CD14-positive monocyte (primary cell): ENCODE measurements at regions not wholly inside any gene's neighbourhood (a gene's known extent, or its start where the extent isn't known, plus 50 kb on each side); places are given as distances from the start of the nearest gene placed in this dataset.

ENCODE experiments used
- DNase-seq, 3 donors: peaks; one replicate each; pipeline ENCODE4 v3.0.0-alpha.2; 2011 to 2022
- H2AFZ ChIP-seq: 2 replicates; pipeline ENCODE4 v1.6.0; 2012; ENCODE audit warnings: mild to moderate bottlenecking, low read depth, low read length, inconsistent platforms; ENCODE audit not compliant: insufficient read depth, poor library complexity, severe bottlenecking
- H3K27ac ChIP-seq, 2 donors: 1 replicate in 1 of 2; 2 replicates in 1 of 2; pipeline ENCODE4 v1.5.1; 2012 to 2013; ENCODE audit warnings: low read length in 2 of 2, control low read depth in 1 of 2, inconsistent platforms in 1 of 2, low read depth in 1 of 2, mild to moderate bottlenecking in 1 of 2
- H3K27me3 ChIP-seq, 2 donors: one replicate each; pipeline versions ENCODE4 v1.6.0 to v1.6.1; 2011 to 2013; ENCODE audit warnings: low read length in 2 of 2; ENCODE audit not compliant: control insufficient read depth in 2 of 2, insufficient read depth in 2 of 2
- H3K36me3 ChIP-seq, 2 donors: replicated peaks in 1 of 2; 1 replicate in 1 of 2; 2 replicates in 1 of 2; pipeline versions ENCODE4 v1.5.1 to v1.6.1; 2012 to 2013; ENCODE audit warnings: low read length in 2 of 2, control low read depth in 1 of 2, inconsistent platforms in 1 of 2, mild to moderate bottlenecking in 1 of 2; ENCODE audit not compliant: insufficient read depth in 2 of 2, control insufficient read depth in 1 of 2
- H3K4me1 ChIP-seq, 2 donors: 1 replicate in 1 of 2; 2 replicates in 1 of 2; pipeline versions ENCODE4 v1.5.1 to v1.6.1; 2012 to 2013; ENCODE audit warnings: low read length in 2 of 2, control low read depth in 1 of 2, inconsistent platforms in 1 of 2, mild to moderate bottlenecking in 1 of 2, moderate library complexity in 1 of 2; ENCODE audit not compliant: insufficient read depth in 2 of 2, control insufficient read depth in 1 of 2
- H3K4me2 ChIP-seq: replicated peaks from 2 replicates; pipeline ENCODE3; 2012; ENCODE audit warnings: low read length, moderate library complexity, mild to moderate bottlenecking; ENCODE audit not compliant: poor library complexity, severe bottlenecking; ENCODE audit errors: extremely low read depth
- H3K4me3 ChIP-seq, 3 experiments: fragments of 200-600 bp in 1 of 3; sonication (generic) in 1 of 3; replicated peaks in 1 of 3; 1 replicate in 2 of 3; 2 replicates in 1 of 3; pipeline ENCODE4 v1.5.1; 2011 to 2013; ENCODE audit warnings: low read length in 3 of 3, mild to moderate bottlenecking in 3 of 3, control low read depth in 2 of 3, low read depth in 2 of 3, inconsistent platforms in 1 of 3, moderate library complexity in 1 of 3
- H3K79me2 ChIP-seq: 2 replicates; pipeline ENCODE4 v1.6.0; 2012; ENCODE audit warnings: mild to moderate bottlenecking, control low read depth, inconsistent platforms, low read length, moderate library complexity; ENCODE audit not compliant: insufficient read depth
- H3K9ac ChIP-seq: 2 replicates; pipeline ENCODE4 v1.6.0; 2017; ENCODE audit warnings: low read length, mild to moderate bottlenecking; ENCODE audit not compliant: insufficient read depth, poor library complexity, severe bottlenecking
- H3K9me3 ChIP-seq, 2 donors: replicated peaks in 1 of 2; 1 replicate in 1 of 2; 2 replicates in 1 of 2; pipeline versions ENCODE4 v1.5.1 to v1.6.1; 2012 to 2013; ENCODE audit warnings: low read length in 2 of 2, control low read depth in 1 of 2; ENCODE audit not compliant: control insufficient read depth in 1 of 2, insufficient read depth in 1 of 2
- H4K20me1 ChIP-seq: 2 replicates; pipeline ENCODE4 v1.6.0; 2012; ENCODE audit warnings: mild to moderate bottlenecking, low read length, control low read depth, moderate library complexity; ENCODE audit not compliant: insufficient read depth
- H3K27ac Mint-ChIP-seq, 7 donors: one replicate each; pipeline ENCODE4 v1.8.0; 2020; ENCODE audit warnings: mild to moderate bottlenecking in 7 of 7, mixed read lengths in 7 of 7, moderate library complexity in 6 of 7, inconsistent platforms in 2 of 7
- H3K27me3 Mint-ChIP-seq, 3 donors: one replicate each; pipeline ENCODE4 v1.8.0; 2021 to 2022; ENCODE audit warnings: low read depth in 3 of 3, mild to moderate bottlenecking in 3 of 3, mixed read lengths in 3 of 3, moderate library complexity in 3 of 3, inconsistent platforms in 1 of 3
- H3K36me3 Mint-ChIP-seq, 2 donors: one replicate each; pipeline ENCODE4 v1.8.0; 2020; ENCODE audit warnings: mixed read lengths in 2 of 2, inconsistent platforms in 1 of 2, mild to moderate bottlenecking in 1 of 2
- H3K4me1 Mint-ChIP-seq: one replicate; pipeline ENCODE4 v1.8.0; 2020; ENCODE audit warnings: mild to moderate bottlenecking, mixed read lengths
- H3K4me3 Mint-ChIP-seq, 2 donors: one replicate each; pipeline ENCODE4 v1.8.0; 2020; ENCODE audit warnings: mild to moderate bottlenecking in 2 of 2, mixed read lengths in 2 of 2, moderate library complexity in 1 of 2
- H3K9me3 Mint-ChIP-seq, 7 donors: one replicate each; pipeline ENCODE4 v1.8.0; 2020 to 2022; ENCODE audit warnings: mixed read lengths in 7 of 7, mild to moderate bottlenecking in 6 of 7, moderate library complexity in 6 of 7, inconsistent platforms in 2 of 7
- CTCF ChIP-seq: fragments of 200-600 bp; IDR thresholded peaks from one replicate; pipeline ENCODE4 v1.8.0; 2022; ENCODE audit warnings: antibody characterized with exemption, mild to moderate bottlenecking
- WGBS: methylation state at CpG from one replicate; pipeline ENCODE4 v1.1.5; 2013; ENCODE audit warnings: missing lambda C conversion rate; ENCODE audit not compliant: insufficient coverage; 5-methylcytosine and 5-hydroxymethylcytosine counted together
- intact Hi-C, 2 donors: fragments of 100-400 bp; cut with micrococcal nuclease; formaldehyde crosslinking; loops; one replicate each; pipeline versions ENCODE4 v1.15.0 to v1.15.1; 2023

GRCh38 chr16:8516471-8516870 lies 73.8 kb downstream of the TMEM114 start:
- no peak for DNase-seq
- Mint-ChIP-seq H3K9me3 (peaks cover 0 to 4% (median 2%) of the 10 kb centered on the region in 7 donors), H3K27ac (no peak overlapping the region), H3K4me3 (no peak overlapping the region), H3K36me3 (no peaks in the 10 kb centered on the region), H3K27me3 (peaks cover 0 to 3% (median 2%) of the 10 kb centered on the region in 3 donors), H3K4me1 (no peaks in the 10 kb centered on the region)
- intact Hi-C loops = no loop called here
- no peaks in the 10 kb centered on the region for H3K79me2 ChIP-seq
- no peaks in the 10 kb centered on the region for H3K27me3 ChIP-seq
- H2AFZ ChIP-seq = no peak overlapping the region
- H3K4me3 ChIP-seq = no peak overlapping the region
- no peak overlapping the region for H3K9ac ChIP-seq
- no peak overlapping the region for H3K27ac ChIP-seq
- no peaks in the 10 kb centered on the region for H4K20me1 ChIP-seq
- no peaks in the 10 kb centered on the region for H3K9me3 ChIP-seq
- WGBS = 100% methylated on average over 1 of the region's 3 CpGs
- TF ChIP-seq CTCF = no peak
- H3K36me3 ChIP-seq = no peaks in the 10 kb centered on the region
- no peak overlapping the region for H3K4me2 ChIP-seq
- H3K4me1 ChIP-seq = no peaks in the 10 kb centered on the region

DNA sequence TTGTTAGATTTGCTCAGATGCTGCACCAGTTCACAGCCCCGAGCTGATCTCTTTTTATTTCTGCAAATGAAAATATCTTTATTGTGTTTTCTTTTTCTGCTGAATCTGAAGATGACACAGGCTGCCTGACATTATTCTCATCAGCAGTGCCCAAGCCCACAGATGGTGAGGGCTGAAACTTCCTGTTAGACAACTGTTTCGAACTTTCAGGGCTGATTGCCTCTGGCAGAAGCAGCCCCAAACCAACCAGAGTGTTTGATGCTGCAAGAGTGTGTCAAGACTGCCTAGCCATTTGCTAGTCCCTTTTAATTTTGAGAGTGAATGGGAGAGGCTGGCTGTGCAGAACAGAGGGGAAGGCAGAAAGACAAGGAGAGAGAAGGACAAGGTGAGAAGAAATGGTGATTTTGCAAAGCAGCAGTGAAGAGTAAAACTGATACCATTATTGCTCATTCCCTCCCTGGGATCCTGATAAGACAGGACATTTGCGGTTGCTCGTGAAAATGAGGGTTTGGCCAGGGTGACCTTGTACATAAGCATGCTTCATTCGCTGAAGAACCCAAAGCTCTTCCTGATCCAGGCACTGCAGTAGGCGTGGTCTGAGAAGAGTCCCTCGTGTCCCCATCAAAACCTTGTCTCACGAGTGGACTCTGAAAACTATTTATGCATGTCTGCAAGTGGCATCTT lies 77.2 kb downstream of the TMEM114 start:
- H3K9me3 Mint-ChIP-seq = peaks cover 0 to 4% (median 2%) of the 10 kb centered on the region in 7 donors
- H3K9ac ChIP-seq = no peak overlapping the region
- H3K4me1 ChIP-seq = no peaks in the 10 kb centered on the region
- H3K36me3 Mint-ChIP-seq = no peaks in the 10 kb centered on the region
- no peak overlapping the region for H3K27ac ChIP-seq
- DNase-seq = no peak
- no peaks in the 10 kb centered on the region for H3K27me3 ChIP-seq
- H3K27me3 Mint-ChIP-seq = peaks cover 2 to 6% (median 5%) of the 10 kb centered on the region in 3 donors
- no peak overlapping the region for H3K27ac Mint-ChIP-seq
- H2AFZ ChIP-seq = no peak overlapping the region
- no peaks in the 10 kb centered on the region for H3K36me3 ChIP-seq
- no peak for TF ChIP-seq CTCF
- no peak overlapping the region for H3K4me2 ChIP-seq
- H3K4me1 Mint-ChIP-seq = no peaks in the 10 kb centered on the region
- intact Hi-C loops = no loop called here
- no peaks in the 10 kb centered on the region for H3K9me3 ChIP-seq
- no peak overlapping the region for H3K4me3 ChIP-seq
- 61% methylated on average over 6 of the region's 8 CpGs for WGBS
- no peaks in the 10 kb centered on the region for H3K79me2 ChIP-seq
- H3K4me3 Mint-ChIP-seq = no peak overlapping the region
- H4K20me1 ChIP-seq = no peaks in the 10 kb centered on the region
